BLaER1 treated with 17β-estradiol and CSF1 and Interleukin-3, amounts not matched to agents 10 nM and 100 nM (cell line): ENCODE measurements at regions not wholly inside any gene's neighbourhood (a gene's known extent, or its start where the extent isn't known, plus 50 kb on each side); places are given as distances from the start of the nearest gene placed in this dataset.

Source experiments
- H3K27ac ChIP-seq, 11 experiments: shearing (Covaris generic); formaldehyde crosslinking; 2 replicates each; pipeline ENCODE4 v1.8.1; 2022
- H3K27me3 ChIP-seq, 11 experiments: shearing (Covaris generic); formaldehyde crosslinking; 2 replicates each; pipeline ENCODE4 v1.8.1; 2022
- H3K36me3 ChIP-seq, 11 experiments: shearing (Covaris generic); formaldehyde crosslinking; 2 replicates each; pipeline ENCODE4 v1.8.1; 2022
- H3K4me1 ChIP-seq, 10 experiments: shearing (Covaris generic); formaldehyde crosslinking; 2 replicates each; pipeline ENCODE4 v1.8.1; 2022
- H3K4me2 ChIP-seq, 11 experiments: shearing (Covaris generic); formaldehyde crosslinking; 2 replicates each; pipeline ENCODE4 v1.8.1; 2022
- H3K4me3 ChIP-seq, 10 experiments: shearing (Covaris generic); formaldehyde crosslinking; 2 replicates each; pipeline ENCODE4 v1.8.1; 2022
- H3K9ac ChIP-seq, 11 experiments: shearing (Covaris generic); formaldehyde crosslinking; 2 replicates each; pipeline ENCODE4 v1.8.1; 2022
- H3K9me3 ChIP-seq, 11 experiments: shearing (Covaris generic); formaldehyde crosslinking; replicated peaks in 1 of 11; 2 replicates each; pipeline ENCODE4 v1.8.1; 2022
- H4K20me1 ChIP-seq, 11 experiments: shearing (Covaris generic); formaldehyde crosslinking; 2 replicates each; pipeline ENCODE4 v1.8.1; 2022
- Cebpa-rat ChIP-seq, 11 experiments: shearing (Covaris generic); IDR thresholded peaks; 2 replicates each; pipeline ENCODE4 v1.8.1; 2022

DNA sequence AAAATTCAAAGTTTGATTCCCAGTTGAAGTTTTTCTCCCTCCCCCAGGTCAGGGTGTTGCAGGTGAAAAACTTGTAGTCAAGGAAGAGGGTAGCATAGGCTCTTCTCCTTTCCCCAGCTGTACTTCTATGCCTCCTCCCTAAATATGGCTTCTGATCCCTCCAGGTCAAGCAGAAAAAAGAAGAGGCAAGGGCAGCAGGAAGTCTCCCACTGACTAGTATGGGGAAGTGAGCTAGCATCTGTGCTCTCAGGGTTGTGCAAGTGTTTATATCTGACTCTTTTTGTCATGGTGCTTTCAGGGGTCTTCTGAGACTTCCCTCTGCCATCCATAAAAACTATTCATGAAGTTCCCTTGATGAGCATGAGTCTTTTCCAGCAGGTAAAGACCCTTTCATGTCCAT lies 76.0 kb downstream of the ATPSCKMT start:
- peak in 1 of 11 experiments; percentile 21; a peak in 1 of 22 replicates for TF ChIP-seq Cebpa-rat (IDR thresholded peaks at IDR 0.05)
- Histone ChIP-seq H3K4me2 (peak overlapping the region in 6 of 11 experiments; percentile 9 to 51 (median 36); a peak in 11 of 22 replicates), H3K9me3 (peaks cover 0 to 7% (median 0%) of the 10 kb centered on the region in 11 experiments; a peak in 3 of 22 replicates)

DNA sequence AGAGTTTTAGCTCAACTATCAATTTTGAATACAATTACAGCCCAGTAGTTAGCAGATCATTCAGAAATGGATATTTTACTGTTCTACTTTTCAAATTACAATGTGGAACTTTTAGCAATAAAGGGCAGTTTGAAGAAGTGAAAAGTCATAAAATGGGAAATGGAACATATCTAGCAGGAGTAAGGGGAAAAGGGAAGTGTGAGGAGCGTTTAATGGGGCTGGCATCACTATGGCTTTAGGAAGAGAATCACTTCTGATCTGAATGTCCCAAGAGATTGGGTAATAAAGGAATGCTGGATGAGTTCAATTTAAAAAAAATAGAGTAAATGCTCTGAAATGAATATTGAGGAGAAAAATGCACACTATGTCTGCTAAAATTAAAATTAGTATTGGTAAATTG lies 77.4 kb downstream of the ATPSCKMT start:
- no peak overlapping the region for H3K9ac ChIP-seq
- TF ChIP-seq Cebpa-rat (IDR thresholded peaks at IDR 0.05), result no peak
- H3K9me3 ChIP-seq, result no peaks in the 10 kb centered on the region; a peak in 2 of 22 replicates
- no peaks in the 10 kb centered on the region for H3K27me3 ChIP-seq
- H3K4me2 ChIP-seq, result peak overlapping the region in 2 of 11 experiments; percentile 22 to 36; a peak in 2 of 22 replicates
- no peak overlapping the region for H3K27ac ChIP-seq
- no peak overlapping the region for H3K4me3 ChIP-seq
- H3K36me3 ChIP-seq, result no peaks in the 10 kb centered on the region
- no peaks in the 10 kb centered on the region for H4K20me1 ChIP-seq
- peaks cover 0 to 31% (median 3%) of the 10 kb centered on the region in 10 experiments; a peak in 9 of 20 replicates for H3K4me1 ChIP-seq

More for the DNA sequence above, 76.0 kb downstream of the ATPSCKMT start:
- Histone ChIP-seq H3K27me3 (no peaks in the 10 kb centered on the region), H3K27ac (peak overlapping the region in 2 of 11 experiments; percentile 21 to 47; a peak in 2 of 22 replicates), H3K9ac (no peak overlapping the region), H3K4me3 (no peak overlapping the region), H3K36me3 (no peaks in the 10 kb centered on the region), H4K20me1 (no peaks in the 10 kb centered on the region), H3K4me1 (peaks cover 0 to 31% (median 3%) of the 10 kb centered on the region in 10 experiments; a peak in 9 of 20 replicates)

DNA sequence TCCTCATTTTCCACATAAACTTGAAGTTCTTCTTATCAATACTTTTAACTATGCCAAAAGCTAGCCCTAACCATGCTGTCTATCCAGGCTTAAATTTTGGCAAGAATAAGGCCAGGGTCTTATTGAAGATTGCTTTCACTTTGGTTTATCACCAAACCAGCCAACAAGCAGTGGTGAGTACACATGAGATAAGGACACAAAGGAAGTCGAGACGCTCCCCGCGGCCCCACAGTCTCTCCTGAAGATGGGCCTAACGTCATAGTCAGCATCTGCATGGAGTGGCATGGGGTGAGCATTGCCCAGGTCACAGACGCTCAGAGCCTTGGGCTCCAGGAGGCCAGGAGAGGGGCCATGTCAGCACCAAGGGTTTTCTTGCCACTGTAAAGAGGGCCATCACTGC lies 80.3 kb downstream of the ATPSCKMT start:
- no peak overlapping the region for H3K4me3 ChIP-seq
- no peak overlapping the region for H3K9ac ChIP-seq
- peaks cover 7 to 27% (median 21%) of the 10 kb centered on the region in 11 experiments; a peak in 17 of 22 replicates for H3K9me3 ChIP-seq
- TF ChIP-seq Cebpa-rat (IDR thresholded peaks at IDR 0.05), result no peak
- no peak overlapping the region for H3K4me2 ChIP-seq
- H3K27me3 ChIP-seq, result no peaks in the 10 kb centered on the region
- peaks cover 0 to 31% (median 3%) of the 10 kb centered on the region in 10 experiments; a peak in 9 of 20 replicates for H3K4me1 ChIP-seq
- no peak overlapping the region for H3K27ac ChIP-seq
- H3K36me3 ChIP-seq, result no peaks in the 10 kb centered on the region
- no peaks in the 10 kb centered on the region for H4K20me1 ChIP-seq

DNA sequence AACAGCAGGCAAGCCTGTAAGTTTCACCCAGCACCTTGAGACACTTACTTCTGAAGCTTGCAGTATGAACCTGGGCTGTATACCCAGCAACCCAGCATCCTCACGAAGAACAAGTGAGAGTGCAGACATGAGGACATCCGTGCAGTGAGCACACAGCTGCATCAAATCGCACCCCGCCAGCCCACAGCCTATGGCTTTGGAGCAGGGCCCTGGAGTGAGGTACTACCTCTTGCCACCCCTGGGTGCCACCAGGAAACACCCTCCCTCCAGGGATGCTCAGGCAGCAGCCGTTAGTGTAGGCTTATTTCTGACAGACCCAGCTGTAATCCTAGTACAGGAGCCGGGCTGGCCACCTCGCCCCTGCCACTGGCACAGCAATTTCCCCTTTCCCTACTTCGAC lies 81.4 kb downstream of the ATPSCKMT start:
- Histone ChIP-seq H3K27ac (no peak overlapping the region), H3K4me1 (peaks cover 0 to 21% (median 0%) of the 10 kb centered on the region in 10 experiments; a peak in 6 of 20 replicates), H3K36me3 (no peaks in the 10 kb centered on the region), H3K4me3 (no peak overlapping the region), H3K9ac (no peak overlapping the region), H3K4me2 (no peak overlapping the region), H4K20me1 (no peaks in the 10 kb centered on the region), H3K9me3 (peaks cover 7 to 32% (median 21%) of the 10 kb centered on the region in 11 experiments; a peak in 17 of 22 replicates), H3K27me3 (no peaks in the 10 kb centered on the region)
- no peak for TF ChIP-seq Cebpa-rat (IDR thresholded peaks at IDR 0.05)

DNA sequence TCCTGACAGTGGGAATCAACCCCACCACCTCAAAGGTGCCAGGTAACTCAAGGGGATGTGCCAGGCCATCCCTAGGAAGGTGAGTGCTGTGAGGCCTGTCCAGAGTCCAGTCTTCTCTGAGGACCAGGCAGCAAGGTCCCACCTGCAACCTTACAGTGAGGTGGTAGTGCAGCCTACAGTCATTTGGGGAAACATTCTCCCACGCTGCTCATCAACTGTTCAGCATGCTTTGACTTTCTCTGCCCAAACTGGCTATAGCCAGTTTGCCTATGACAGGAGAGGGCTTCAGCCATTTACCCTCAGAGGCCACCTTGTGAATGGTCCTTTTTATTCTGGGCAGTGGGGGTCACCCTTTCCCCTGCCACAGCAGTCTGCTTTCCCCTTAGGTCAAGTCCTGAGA lies 81.9 kb downstream of the ATPSCKMT start:
- Histone ChIP-seq H3K9ac (no peak overlapping the region), H3K4me3 (no peak overlapping the region), H3K36me3 (no peaks in the 10 kb centered on the region), H4K20me1 (no peaks in the 10 kb centered on the region), H3K4me2 (no peak overlapping the region), H3K27ac (no peak overlapping the region), H3K9me3 (peaks cover 7 to 32% (median 21%) of the 10 kb centered on the region in 11 experiments; a peak in 17 of 22 replicates), H3K4me1 (peaks cover 0 to 16% (median 0%) of the 10 kb centered on the region in 10 experiments; a peak in 5 of 20 replicates), H3K27me3 (no peaks in the 10 kb centered on the region)
- no peak for TF ChIP-seq Cebpa-rat (IDR thresholded peaks at IDR 0.05)

DNA sequence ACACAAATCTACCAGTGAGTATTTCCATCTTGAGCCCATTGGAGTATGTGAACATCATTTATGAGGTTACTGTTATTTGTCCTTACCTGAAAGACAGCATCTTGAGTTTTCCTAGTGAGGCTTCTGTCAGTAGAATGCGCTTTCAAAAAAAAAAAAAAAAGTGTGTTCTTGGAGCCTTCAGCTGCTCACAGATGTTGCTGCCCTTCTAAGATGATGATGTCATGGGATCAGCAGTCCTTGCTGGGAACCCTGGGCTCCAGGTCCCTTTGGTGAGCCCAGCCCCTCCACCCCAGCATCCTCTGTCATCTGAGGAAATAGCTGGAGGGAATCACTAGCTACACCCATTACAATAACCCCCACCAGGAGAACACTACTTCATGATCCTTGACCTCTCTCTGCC lies 83.3 kb downstream of the ATPSCKMT start:
- no peaks in the 10 kb centered on the region for H3K27me3 ChIP-seq
- H3K4me3 ChIP-seq, result no peak overlapping the region
- H3K9me3 ChIP-seq, result peaks cover 7 to 32% (median 21%) of the 10 kb centered on the region in 11 experiments; a peak in 17 of 22 replicates
- no peak overlapping the region for H3K27ac ChIP-seq
- peaks cover 0 to 2% (median 0%) of the 10 kb centered on the region in 10 experiments; a peak in 1 of 20 replicates for H3K4me1 ChIP-seq
- no peaks in the 10 kb centered on the region for H3K36me3 ChIP-seq
- no peak overlapping the region for H3K9ac ChIP-seq
- no peak for TF ChIP-seq Cebpa-rat (IDR thresholded peaks at IDR 0.05)
- no peaks in the 10 kb centered on the region for H4K20me1 ChIP-seq
- no peak overlapping the region for H3K4me2 ChIP-seq

DNA sequence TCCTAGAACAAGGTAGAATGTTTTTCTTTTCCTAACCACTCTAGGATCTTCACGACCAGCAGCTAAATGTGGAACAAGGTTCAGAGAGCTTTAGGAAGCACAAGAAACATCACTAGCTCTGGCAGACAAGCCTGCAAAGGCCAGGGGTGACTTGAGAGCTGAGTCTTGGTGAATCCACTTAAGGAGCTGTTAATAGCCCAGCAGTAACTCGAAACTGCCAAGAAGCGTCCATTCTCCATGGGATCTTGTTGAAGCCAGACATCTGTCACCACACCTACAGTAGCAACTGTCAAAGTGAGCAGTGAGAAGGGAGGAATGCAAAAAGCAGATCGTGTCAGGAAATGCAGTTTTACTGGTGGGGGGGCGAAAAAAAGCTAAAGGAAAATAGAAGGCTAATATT lies 87.2 kb downstream of the ATPSCKMT start:
- Histone ChIP-seq H3K4me1 (no peaks in the 10 kb centered on the region), H3K4me3 (no peak overlapping the region), H3K27me3 (no peaks in the 10 kb centered on the region), H3K27ac (no peak overlapping the region), H4K20me1 (no peaks in the 10 kb centered on the region), H3K9ac (no peak overlapping the region), H3K4me2 (no peak overlapping the region), H3K9me3 (peaks cover 7 to 32% (median 21%) of the 10 kb centered on the region in 11 experiments; a peak in 17 of 22 replicates), H3K36me3 (no peaks in the 10 kb centered on the region)
- no peak for TF ChIP-seq Cebpa-rat (IDR thresholded peaks at IDR 0.05)

DNA sequence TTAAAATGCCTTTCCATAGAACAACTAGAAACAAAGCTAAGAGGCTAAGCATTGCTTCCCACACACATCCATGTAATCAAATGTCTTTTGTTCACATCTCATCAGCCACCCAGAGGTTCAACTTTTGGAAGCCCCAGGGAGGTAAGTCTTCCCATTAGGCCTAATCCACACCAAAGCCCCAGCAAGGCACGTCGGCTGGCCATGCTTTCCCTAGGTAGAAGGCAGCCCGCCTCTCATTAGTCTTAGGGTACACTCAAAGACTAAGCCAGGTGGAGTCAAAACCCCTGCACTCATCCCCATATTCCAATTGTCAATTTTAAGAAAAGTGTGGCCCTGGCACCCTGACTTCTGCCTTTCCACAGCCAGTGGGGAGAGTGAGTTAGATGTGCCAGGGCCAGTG lies 87.9 kb downstream of the ATPSCKMT start:
- H4K20me1 ChIP-seq, result no peaks in the 10 kb centered on the region
- no peak for TF ChIP-seq Cebpa-rat (IDR thresholded peaks at IDR 0.05)
- peaks cover 4 to 30% (median 19%) of the 10 kb centered on the region in 11 experiments; a peak in 17 of 22 replicates for H3K9me3 ChIP-seq
- H3K36me3 ChIP-seq, result no peaks in the 10 kb centered on the region
- H3K4me2 ChIP-seq, result no peak overlapping the region
- no peak overlapping the region for H3K27ac ChIP-seq
- no peaks in the 10 kb centered on the region for H3K27me3 ChIP-seq
- H3K4me1 ChIP-seq, result no peaks in the 10 kb centered on the region
- no peak overlapping the region for H3K9ac ChIP-seq
- H3K4me3 ChIP-seq, result no peak overlapping the region

DNA sequence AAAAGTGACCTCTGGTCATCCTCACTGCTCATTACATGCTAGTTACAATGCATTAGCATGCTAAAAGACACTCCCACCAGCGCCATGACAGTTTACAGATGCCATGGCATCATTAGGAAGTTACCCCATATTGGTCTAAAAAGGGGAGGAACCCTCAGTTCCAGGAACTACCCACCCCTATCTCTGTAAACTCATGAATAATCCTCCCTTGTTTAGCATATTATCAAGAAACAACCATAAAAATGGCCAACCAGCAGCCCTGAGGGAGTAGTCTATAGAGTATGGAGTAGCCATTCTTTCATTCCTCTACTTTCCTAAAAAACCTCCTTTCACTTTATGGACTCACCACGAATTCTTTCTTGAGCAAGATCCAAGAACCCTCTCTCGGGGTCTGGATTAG lies 89.4 kb downstream of the ATPSCKMT start:
- H3K4me2 ChIP-seq, result no peak overlapping the region
- peaks cover 0 to 16% (median 6%) of the 10 kb centered on the region in 11 experiments; a peak in 13 of 22 replicates for H3K9me3 ChIP-seq
- no peaks in the 10 kb centered on the region for H3K27me3 ChIP-seq
- no peak overlapping the region for H3K4me3 ChIP-seq
- no peaks in the 10 kb centered on the region for H4K20me1 ChIP-seq
- no peaks in the 10 kb centered on the region for H3K4me1 ChIP-seq
- no peak overlapping the region for H3K27ac ChIP-seq
- H3K36me3 ChIP-seq, result no peaks in the 10 kb centered on the region
- no peak overlapping the region for H3K9ac ChIP-seq
- no peak for TF ChIP-seq Cebpa-rat (IDR thresholded peaks at IDR 0.05)

DNA sequence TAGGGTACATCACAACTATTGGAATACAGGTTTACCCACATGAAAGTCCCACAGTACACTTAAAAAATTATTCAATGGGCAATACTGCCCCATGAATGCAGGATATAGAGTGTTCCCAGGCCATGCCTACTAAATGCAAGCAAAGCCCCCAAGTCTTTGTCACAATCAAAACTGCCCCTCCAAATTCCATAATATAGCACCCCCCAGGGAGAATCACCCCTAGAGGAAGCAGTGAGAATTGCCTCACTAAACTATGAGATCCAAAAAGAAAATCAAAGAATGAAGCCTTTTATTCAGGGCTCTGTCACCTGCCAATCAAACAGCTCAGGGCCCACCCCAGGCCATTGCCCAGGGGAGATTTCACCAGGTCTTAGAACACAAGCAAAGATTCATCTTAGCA lies 90.8 kb downstream of the ATPSCKMT start:
- H3K27me3 ChIP-seq, result no peaks in the 10 kb centered on the region
- H3K9me3 ChIP-seq, result peaks cover 0 to 3% (median 0%) of the 10 kb centered on the region in 11 experiments; a peak in 2 of 22 replicates
- TF ChIP-seq Cebpa-rat (IDR thresholded peaks at IDR 0.05), result no peak
- no peak overlapping the region for H3K4me2 ChIP-seq
- no peak overlapping the region for H3K9ac ChIP-seq
- no peak overlapping the region for H3K4me3 ChIP-seq
- H3K4me1 ChIP-seq, result no peaks in the 10 kb centered on the region
- H4K20me1 ChIP-seq, result no peaks in the 10 kb centered on the region
- H3K36me3 ChIP-seq, result no peaks in the 10 kb centered on the region
- H3K27ac ChIP-seq, result no peak overlapping the region
